ENCODE measurements at regions not wholly inside any gene's neighbourhood (a gene's known extent, or its start where the extent isn't known, plus 50 kb on each side); places are given as distances from the start of the nearest gene placed in this dataset.
"Not testable (repeated sequence)": the region's sequence is repeated elsewhere in the genome, so short reads cannot be mapped to it uniquely, and the experiment has no call there.

DNA sequence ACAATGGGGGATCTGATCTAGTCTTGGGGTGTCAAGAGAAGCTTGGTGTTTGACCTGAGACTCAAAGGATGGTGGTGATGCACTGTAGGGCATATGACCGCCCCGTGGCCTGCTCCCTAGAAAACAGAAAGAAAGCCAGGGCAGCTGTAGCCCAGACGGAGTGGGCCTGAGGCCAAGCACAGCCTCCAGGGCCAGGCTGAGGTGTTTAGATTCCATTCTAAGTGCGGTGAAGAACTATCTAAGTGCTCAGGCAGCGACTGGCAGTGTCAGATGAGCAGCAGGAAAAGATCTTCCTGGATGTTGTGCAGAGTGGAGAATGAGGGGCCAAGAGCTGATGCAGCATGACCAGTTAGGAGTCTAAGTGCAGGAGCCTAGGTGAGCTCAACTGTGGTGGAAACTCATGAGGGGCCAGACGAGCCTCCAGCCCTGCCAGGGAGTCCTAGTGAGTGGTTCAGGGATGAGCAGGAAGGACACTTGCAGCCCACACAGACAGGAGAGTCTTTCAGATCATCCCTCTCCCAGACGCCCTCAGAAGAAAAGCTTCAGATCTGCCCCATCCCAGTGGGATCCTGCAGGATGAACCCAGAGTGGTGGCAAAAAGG is 314.2 kb upstream of the CCL2 start:
- Mint-ChIP-seq H3K9me3 (no peaks in the 10 kb centered on the region), H3K4me3 (no peak overlapping the region), H3K27ac (peak overlapping the region; percentile 30 to 61), H3K4me1 (peaks cover 7% of the 10 kb centered on the region), H3K27me3 (peaks cover 8% of the 10 kb centered on the region)
- DNase-seq = no peak
- no peak for ATAC-seq

DNA sequence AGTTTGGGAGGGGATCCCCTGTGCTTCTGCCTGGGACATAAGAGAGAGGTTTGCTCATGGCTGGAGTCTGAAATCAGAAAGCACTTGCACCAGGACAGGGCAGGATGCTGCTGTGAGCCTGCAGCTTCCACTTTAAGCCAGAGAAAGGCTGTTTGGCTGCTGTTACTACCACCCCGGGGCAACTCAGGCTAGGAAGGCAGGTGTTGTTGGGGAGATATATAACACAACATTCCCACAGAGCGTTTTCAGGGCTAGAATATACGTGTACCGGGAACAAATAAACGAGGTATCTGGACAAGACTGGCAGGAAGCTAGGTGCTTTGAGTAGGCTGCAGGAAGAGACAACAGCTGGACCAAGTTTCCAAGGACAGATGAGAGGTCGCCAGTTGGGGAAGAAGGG is 313.3 kb upstream of the CCL2 start:
- H3K9me3 Mint-ChIP-seq = no peaks in the 10 kb centered on the region
- H3K4me1 Mint-ChIP-seq = peaks cover 7% of the 10 kb centered on the region
- ATAC-seq (no peak), DNase-seq (no peak)
- no peak overlapping the region for H3K4me3 Mint-ChIP-seq
- H3K27me3 Mint-ChIP-seq = peaks cover 13% of the 10 kb centered on the region
- no peak overlapping the region for H3K27ac Mint-ChIP-seq

DNA sequence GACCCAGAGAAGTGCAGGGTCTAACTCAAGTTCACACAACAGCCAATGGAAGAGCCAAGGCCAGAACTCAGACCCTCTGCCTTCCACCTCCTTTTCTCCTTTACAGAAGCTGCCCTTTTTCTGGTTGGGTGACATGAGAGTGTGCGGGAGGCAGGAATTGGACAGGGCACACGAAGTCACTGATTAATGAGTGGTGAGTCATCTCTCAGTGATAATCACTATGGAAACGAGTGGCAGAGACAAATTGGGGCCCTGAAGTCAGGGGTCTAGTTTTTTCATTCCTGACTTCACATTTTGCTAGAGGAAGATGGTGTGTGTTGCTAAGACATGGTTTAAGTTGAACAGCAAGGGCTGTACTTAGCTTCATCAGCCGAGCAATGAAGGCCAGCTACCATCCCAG is 312.7 kb upstream of the CCL2 start:
- no peak for ATAC-seq
- no peak overlapping the region for H3K4me3 Mint-ChIP-seq
- no peak overlapping the region for H3K27ac Mint-ChIP-seq
- no peak for DNase-seq
- peaks cover 7% of the 10 kb centered on the region for H3K4me1 Mint-ChIP-seq
- no peaks in the 10 kb centered on the region for H3K9me3 Mint-ChIP-seq
- H3K27me3 Mint-ChIP-seq = peaks cover 17% of the 10 kb centered on the region

DNA sequence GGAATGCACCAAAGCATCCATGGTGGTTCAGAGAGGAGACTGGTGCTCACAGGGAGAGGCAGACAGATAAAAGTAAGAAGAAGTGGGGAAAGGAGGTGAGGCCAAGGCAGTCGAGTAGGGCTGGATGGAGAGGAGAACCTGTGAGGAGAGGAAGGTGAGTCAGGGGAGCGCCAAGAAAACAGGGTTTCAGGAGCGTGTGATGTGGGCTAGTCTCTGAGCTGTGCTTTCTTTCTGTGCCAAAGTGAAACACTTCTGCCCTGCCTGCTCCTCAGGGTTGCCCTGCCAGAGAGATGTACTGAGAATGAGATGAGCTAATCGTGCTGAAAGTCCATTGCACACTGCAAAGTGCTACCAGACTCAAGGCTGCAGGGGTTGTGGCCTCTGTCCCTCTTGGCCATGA is 310.7 kb upstream of the CCL2 start:
- DNase-seq = no peak
- Mint-ChIP-seq H3K4me1 (peaks cover 7% of the 10 kb centered on the region), H3K27me3 (peaks cover 17% of the 10 kb centered on the region), H3K4me3 (no peak overlapping the region), H3K27ac (no peak overlapping the region), H3K9me3 (no peaks in the 10 kb centered on the region)
- ATAC-seq = peak; percentile 46

DNA sequence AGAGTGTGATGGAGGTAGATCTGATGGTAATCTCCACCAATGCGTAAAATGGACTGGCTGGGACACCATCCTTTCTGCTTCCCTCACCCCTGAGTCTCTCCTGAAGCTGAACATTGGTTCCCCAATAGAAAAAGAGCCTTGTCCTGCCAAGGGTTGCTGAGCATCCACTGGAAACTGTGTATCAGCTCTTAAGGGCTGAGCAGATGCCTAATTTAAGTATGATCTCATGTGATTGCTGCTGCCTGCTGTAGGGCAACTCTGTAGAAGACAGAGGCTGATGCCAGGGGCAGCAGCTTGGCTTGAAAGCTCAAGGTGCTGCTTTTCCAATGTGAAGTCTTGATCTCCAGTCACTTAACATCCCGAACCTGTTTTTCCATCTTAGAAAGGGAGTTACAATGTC is 310.3 kb upstream of the CCL2 start:
- DNase-seq (no peak), ATAC-seq (no peak)
- Mint-ChIP-seq H3K4me1 (peaks cover 7% of the 10 kb centered on the region), H3K27ac (peak overlapping the region in 1 of 2 donors; percentile 77), H3K27me3 (peaks cover 17% of the 10 kb centered on the region), H3K9me3 (no peaks in the 10 kb centered on the region), H3K4me3 (no peak overlapping the region)

DNA sequence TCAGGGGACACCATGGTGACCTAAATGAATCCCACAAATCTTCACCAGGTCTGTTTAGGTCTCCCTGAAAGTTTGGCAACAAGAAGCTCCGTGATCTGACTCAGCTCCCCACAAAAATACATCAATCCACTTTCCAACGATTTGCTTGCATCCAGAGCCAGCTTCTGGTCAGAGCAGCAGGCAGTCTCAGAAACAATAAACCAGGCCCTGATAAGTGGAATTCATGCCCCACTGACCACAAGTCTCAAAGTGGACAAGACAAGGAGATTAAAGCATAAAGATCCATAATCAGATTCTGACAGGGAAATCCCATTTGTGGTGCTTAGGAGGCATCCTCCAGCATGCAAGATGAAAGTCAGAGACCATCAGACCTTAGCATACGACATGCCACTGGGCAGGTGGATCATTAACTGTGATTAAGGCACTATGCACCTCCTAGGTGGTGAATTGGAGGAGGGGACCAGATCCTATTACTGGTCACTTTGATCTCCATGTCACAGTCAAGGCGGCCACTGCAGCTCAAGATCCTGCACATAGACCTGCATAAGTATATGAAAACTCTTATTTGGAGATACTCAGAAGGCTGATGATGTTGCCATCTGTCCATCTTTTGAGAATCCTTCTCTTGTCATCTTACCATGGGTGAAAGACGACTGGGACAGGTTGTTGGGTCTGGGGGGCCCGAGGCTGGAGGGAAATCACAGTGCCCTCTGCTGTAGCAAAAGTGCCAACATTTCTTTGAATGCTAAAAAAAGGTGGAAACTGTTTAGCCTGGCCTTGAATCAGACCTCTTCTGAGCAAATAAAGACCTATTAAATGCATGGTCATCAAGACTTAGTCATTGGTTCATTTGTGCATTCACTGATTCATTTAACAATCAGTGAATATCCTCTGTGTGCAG is 309.2 kb upstream of the CCL2 start:
- Mint-ChIP-seq H3K27me3 (peaks cover 17% of the 10 kb centered on the region), H3K4me1 (peaks cover 7% of the 10 kb centered on the region), H3K27ac (no peak overlapping the region), H3K9me3 (no peaks in the 10 kb centered on the region), H3K4me3 (no peak overlapping the region)
- DNase-seq (no peak), ATAC-seq (no peak)

DNA sequence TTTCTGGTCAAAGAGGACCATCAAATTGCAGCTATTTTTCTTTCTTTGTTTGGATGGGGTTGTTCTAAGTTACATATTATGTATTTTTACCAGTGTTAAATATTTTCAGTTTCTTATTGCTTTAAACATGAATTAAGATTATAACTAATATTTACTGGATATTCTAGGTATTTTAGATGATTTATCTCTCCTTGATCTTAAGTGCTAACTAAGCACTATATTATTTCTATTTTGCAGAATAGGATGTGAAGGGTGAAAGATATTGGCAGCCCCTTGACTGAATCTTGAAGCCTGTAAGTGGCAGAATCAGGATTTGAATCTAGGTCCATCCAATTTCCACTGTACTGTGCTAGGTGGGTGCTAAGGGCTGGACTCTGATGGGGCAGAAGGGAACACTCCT is 307.3 kb upstream of the CCL2 start:
- Mint-ChIP-seq H3K9me3 (no peaks in the 10 kb centered on the region), H3K4me3 (no peak overlapping the region), H3K27me3 (peaks cover 17% of the 10 kb centered on the region), H3K4me1 (peaks cover 7% of the 10 kb centered on the region), H3K27ac (no peak overlapping the region)
- no peak for DNase-seq
- ATAC-seq = no peak

DNA sequence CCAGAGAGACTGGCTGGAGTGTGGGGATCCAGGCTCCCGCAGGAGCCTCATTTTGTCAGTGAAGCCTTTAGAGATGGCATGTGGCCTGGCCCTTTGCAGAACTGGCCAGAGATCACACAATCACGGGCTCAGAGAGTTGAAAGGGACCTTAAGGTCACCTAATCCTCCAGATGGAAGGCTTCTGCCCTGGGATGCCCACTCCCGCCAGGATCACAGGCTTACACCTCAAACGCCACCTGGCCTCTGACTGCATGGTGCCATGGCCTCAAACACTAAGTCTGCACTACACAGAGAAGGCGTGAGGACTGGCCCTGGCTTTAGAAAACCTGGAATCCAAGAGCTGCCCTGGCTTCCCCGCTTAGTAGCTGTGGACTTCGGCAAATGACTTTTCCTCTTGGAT is 306.8 kb upstream of the CCL2 start:
- ATAC-seq (no peak), DNase-seq (no peak)
- no peaks in the 10 kb centered on the region for H3K9me3 Mint-ChIP-seq
- no peak overlapping the region for H3K4me3 Mint-ChIP-seq
- H3K27ac Mint-ChIP-seq = no peak overlapping the region
- H3K27me3 Mint-ChIP-seq = peaks cover 19% of the 10 kb centered on the region
- peaks cover 7% of the 10 kb centered on the region for H3K4me1 Mint-ChIP-seq

DNA sequence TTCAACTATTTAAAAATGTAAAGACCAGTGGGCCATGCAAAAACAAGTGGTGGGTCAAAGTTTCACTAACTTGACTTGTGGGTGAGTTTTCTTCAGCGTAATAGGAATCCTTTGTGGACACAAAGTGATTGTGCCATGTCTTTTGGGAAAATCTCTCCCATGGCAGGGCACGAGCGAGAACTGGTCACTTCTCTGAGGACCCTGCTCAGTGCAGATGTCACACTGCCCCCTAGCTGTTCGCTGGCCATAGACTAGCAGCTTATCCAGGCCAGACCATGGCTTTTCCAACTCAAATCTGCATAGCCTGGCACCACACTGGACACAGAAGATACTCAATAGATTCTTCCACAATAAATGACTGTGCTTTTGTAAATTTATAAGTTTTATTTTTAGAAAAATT is 306.0 kb upstream of the CCL2 start:
- H3K27me3 Mint-ChIP-seq = peaks cover 24% of the 10 kb centered on the region
- no peak overlapping the region for H3K4me3 Mint-ChIP-seq
- no peaks in the 10 kb centered on the region for H3K9me3 Mint-ChIP-seq
- no peak overlapping the region for H3K27ac Mint-ChIP-seq
- ATAC-seq = no peak
- DNase-seq = no peak
- H3K4me1 Mint-ChIP-seq = peaks cover 5% of the 10 kb centered on the region

DNA sequence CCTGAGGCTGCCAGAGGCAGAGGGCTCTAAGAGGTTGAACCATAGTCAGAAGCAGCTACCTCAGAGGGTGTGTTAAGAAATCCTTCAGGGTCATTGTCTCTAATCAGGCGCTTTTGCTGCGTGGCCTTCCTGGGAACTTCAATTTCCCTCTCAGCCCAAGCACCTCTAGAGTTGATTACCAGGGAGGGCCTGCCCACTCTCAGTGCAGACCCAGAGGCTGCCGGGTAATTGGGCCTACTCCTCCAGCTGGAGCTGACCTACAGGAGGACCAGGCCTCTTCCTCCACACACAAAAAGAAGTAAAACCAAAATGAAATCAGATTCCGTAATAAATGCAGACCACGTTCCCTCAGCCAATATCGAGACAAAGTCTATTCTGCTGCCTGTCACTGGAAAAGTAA is 305.0 kb upstream of the CCL2 start:
- no peaks in the 10 kb centered on the region for H3K9me3 Mint-ChIP-seq
- no peak for ATAC-seq
- no peak overlapping the region for H3K27ac Mint-ChIP-seq
- H3K27me3 Mint-ChIP-seq = peaks cover 18% of the 10 kb centered on the region
- no peak for DNase-seq
- no peaks in the 10 kb centered on the region for H3K4me1 Mint-ChIP-seq
- no peak overlapping the region for H3K4me3 Mint-ChIP-seq

DNA sequence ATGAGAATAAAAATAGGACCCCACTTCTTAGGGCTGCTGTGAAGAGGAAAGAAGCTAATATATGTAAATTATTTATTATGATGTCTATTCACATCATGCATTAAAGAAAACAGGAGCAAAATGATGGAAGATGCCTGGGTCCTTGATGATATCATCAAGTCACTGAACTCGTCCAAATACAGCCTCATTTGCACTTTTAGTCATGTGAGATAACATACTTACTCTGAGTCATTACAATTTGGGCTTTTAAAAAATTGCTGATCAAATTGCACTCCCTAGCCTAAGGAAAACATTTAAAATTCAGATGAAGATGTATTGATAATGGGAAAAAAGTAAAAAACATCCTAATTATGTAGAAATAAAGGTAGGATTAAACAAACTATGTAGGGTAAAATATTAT is 302.7 kb upstream of the CCL2 start:
- DNase-seq (no peak), ATAC-seq (no peak)
- Mint-ChIP-seq H3K9me3 (no peaks in the 10 kb centered on the region), H3K27ac (no peak overlapping the region), H3K27me3 (peaks cover 32% of the 10 kb centered on the region), H3K4me1 (no peaks in the 10 kb centered on the region), H3K4me3 (no peak overlapping the region)

DNA sequence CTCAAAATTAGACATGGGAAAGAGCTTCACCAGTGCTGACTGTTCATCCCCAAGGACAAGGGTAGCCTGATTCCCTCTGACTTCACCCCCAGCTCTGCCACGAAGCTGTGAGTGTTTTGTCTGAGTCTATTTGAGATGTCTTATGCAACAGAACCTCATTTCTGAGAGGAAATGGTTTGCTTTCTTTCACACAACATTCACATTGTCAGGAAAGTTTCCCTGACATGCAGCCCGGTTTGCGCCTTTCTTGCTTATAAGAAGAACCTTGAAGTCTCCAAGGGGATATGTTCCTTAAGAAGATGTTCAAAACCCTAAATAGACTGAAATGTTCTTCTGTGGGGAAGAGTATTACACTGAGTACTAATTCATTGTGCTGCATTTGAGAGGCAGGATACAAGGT is 300.5 kb upstream of the CCL2 start:
- H3K4me3 Mint-ChIP-seq = no peak overlapping the region
- no peak overlapping the region for H3K27ac Mint-ChIP-seq
- no peak for ATAC-seq
- no peak for DNase-seq
- peaks cover 7 to 10% of the 10 kb centered on the region in 2 donors for H3K9me3 Mint-ChIP-seq
- peaks cover 35% of the 10 kb centered on the region for H3K27me3 Mint-ChIP-seq
- no peaks in the 10 kb centered on the region for H3K4me1 Mint-ChIP-seq

DNA sequence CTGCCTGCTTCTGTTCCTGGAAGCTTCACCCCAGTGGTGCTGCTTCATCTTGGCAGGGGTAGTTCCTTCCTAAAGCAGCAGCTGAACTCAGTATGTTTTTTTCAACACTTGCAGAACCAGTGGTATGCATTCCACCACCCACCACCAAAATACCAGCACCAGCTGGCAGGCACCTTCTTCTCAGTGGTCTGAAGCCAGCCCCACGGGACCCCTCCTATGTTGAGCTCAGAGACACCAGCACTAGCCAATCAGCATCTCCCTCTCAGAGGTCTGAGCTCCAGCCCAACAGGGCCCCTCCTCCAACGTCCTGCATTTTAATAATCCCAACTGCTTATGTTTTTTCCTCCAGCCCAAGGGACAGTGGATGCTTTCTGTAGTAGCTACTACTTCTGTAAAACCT is 299.6 kb upstream of the CCL2 start:
- ATAC-seq (no peak), DNase-seq (no peak)
- Mint-ChIP-seq H3K4me1 (no peaks in the 10 kb centered on the region), H3K9me3 (peaks cover 7 to 10% of the 10 kb centered on the region in 2 donors), H3K27ac (no peak overlapping the region), H3K27me3 (peaks cover 37% of the 10 kb centered on the region), H3K4me3 (no peak overlapping the region)

DNA sequence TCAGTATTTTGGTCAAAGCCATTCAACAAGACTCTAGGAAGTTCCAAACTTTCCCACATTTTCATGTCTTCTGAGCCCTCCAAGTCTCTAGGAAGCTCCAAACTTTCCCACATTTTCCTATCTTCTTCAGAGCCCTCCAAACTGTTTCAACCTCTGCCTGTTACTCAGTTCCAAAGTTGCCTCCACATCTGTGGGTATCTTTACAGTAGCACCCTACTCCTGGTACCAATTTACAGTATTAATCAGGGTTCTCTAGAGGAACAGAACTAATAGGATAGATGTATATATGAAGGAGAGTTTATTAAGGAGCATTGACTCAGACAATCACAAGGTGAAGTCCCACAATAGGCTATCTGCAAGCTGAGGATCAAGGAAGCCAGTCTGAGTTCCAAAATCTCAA is 296.0 kb upstream of the CCL2 start:
- not testable (repeated sequence) for H3K4me3 Mint-ChIP-seq, H3K4me1 Mint-ChIP-seq, H3K9me3 Mint-ChIP-seq, DNase-seq, ATAC-seq, H3K27ac Mint-ChIP-seq
- peaks cover 39% of the 10 kb centered on the region for H3K27me3 Mint-ChIP-seq

DNA sequence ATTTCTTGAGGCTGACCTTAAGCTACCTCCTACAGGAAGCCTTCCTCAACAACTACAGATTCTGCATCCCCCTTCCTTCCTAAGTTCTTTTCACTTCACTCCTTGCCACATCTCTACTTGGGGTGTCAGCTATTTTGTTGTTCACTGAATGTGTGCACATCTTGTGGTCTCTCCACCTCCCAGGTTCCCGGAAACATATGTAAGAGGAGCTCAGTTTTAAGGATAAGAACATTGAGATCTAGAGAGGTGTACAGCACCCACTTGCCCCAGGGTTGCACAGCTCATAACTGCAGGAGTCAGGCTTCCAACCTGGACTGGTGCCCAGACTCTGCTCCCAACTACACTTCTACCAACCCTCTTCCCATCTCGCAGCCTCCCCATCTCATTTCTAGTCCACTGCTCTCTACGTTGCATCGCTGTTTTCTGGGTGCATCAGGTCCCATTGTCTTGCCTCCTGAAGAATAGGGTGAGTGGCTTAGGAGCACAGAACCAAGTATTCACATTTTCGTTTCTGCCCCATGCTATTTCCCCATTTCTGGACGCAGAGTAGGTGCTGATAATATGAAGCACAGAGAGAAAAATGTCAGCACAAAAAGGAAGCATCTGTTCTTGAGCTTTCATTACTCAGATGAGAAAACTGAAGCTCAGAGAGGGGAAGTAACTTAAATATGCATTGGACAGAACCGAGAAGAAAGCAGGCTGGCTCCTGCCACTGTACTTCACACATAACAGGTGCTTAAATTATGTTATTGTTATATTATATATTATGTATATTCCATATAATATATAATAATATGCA is 292.0 kb upstream of the CCL2 start:
- Mint-ChIP-seq H3K9me3 (peaks cover 7 to 10% of the 10 kb centered on the region in 2 donors), H3K27ac (no peak overlapping the region), H3K4me1 (peaks cover 19% of the 10 kb centered on the region), H3K27me3 (peaks cover 21% of the 10 kb centered on the region), H3K4me3 (no peak overlapping the region)
- no peak for DNase-seq
- ATAC-seq = no peak
